ENCODE measurements at regions not wholly inside any gene's neighbourhood (a gene's known extent, or its start where the extent isn't known, plus 50 kb on each side); places are given as distances from the start of the nearest gene placed in this dataset.

GRCh38 chr7:41048771-41049170 is 654.1 kb downstream of the INHBA start:
- Histone ChIP-seq H3K9me3 (ENCODE audit: control insufficient read depth, low read length) (no peaks in the 10 kb centered on the region), H3K27ac (ENCODE audit: low read depth, low read length) (no peak overlapping the region), H3K9ac (ENCODE audit: extremely low read depth, low read length, poor library complexity, severe bottlenecking) (no peak overlapping the region), H3K27me3 (ENCODE audit: control insufficient read depth, insufficient read depth, low read length, poor library complexity, severe bottlenecking) (peaks cover 5% of the 10 kb centered on the region), H3K4me1 (ENCODE audit: control insufficient read depth, insufficient read depth, low read length) (no peaks in the 10 kb centered on the region), H3K4me3 (ENCODE audit: low read length) (no peak overlapping the region), H3K36me3 (ENCODE audit: control insufficient read depth, insufficient read depth, low read length) (no peaks in the 10 kb centered on the region)
- WGBS, 2 experiments (ENCODE audit: insufficient coverage in 1 of 2, insufficient read length in 1 of 2) = 92 to 100% methylated on average over 2 of the region's 2 CpGs
- Mint-ChIP-seq H3K9me3 (no peaks in the 10 kb centered on the region), H3K27me3 (ENCODE audit: insufficient read depth) (peaks cover 12% of the 10 kb centered on the region), H3K4me1 (no peaks in the 10 kb centered on the region), H3K36me3 (ENCODE audit: low read depth) (no peaks in the 10 kb centered on the region), H3K4me3 (no peak overlapping the region), H3K27ac (no peak overlapping the region)
- TF ChIP-seq CTCF (conservative IDR thresholded peaks at IDR 0.05) = no peak
- DNase-seq = no peak

- Mint-ChIP-seq H3K9me3 (peaks cover 7% of the 10 kb centered on the region), H3K4me3 (no peak overlapping the region), H3K27ac (no peak overlapping the region), H3K36me3 (ENCODE audit: low read depth) (no peaks in the 10 kb centered on the region), H3K4me1 (no peaks in the 10 kb centered on the region), H3K27me3 (ENCODE audit: insufficient read depth) (peaks cover 11% of the 10 kb centered on the region)
- TF ChIP-seq CTCF (conservative IDR thresholded peaks at IDR 0.05) = no peak
- no peak overlapping the region for H3K4me3 ChIP-seq (ENCODE audit: low read length)
- H3K9ac ChIP-seq (ENCODE audit: extremely low read depth, low read length, poor library complexity, severe bottlenecking) = no peak overlapping the region
- H3K4me1 ChIP-seq (ENCODE audit: control insufficient read depth, insufficient read depth, low read length) = no peaks in the 10 kb centered on the region
- no peak for DNase-seq
- peaks cover 5% of the 10 kb centered on the region for H3K27me3 ChIP-seq (ENCODE audit: control insufficient read depth, insufficient read depth, low read length, poor library complexity, severe bottlenecking)
- no peak overlapping the region for H3K27ac ChIP-seq (ENCODE audit: low read depth, low read length)
- 93 to 97% methylated on average over 7 to 9 of the region's 9 CpGs for WGBS, 2 experiments (ENCODE audit: insufficient coverage in 1 of 2, insufficient read length in 1 of 2)
- no peaks in the 10 kb centered on the region for H3K36me3 ChIP-seq (ENCODE audit: control insufficient read depth, insufficient read depth, low read length)
- H3K9me3 ChIP-seq (ENCODE audit: control insufficient read depth, low read length) = peaks cover 6% of the 10 kb centered on the region
Observed at GRCh38 chr7:41047789-41048191, 655.1 kb downstream of the INHBA start.

- DNase-seq = no peak
- TF ChIP-seq CTCF (conservative IDR thresholded peaks at IDR 0.05) = no peak
- Histone ChIP-seq H3K36me3 (ENCODE audit: control insufficient read depth, insufficient read depth, low read length) (no peaks in the 10 kb centered on the region), H3K4me1 (ENCODE audit: control insufficient read depth, insufficient read depth, low read length) (no peaks in the 10 kb centered on the region), H3K9me3 (ENCODE audit: control insufficient read depth, low read length) (peaks cover 6% of the 10 kb centered on the region), H3K9ac (ENCODE audit: extremely low read depth, low read length, poor library complexity, severe bottlenecking) (no peak overlapping the region), H3K27me3 (ENCODE audit: control insufficient read depth, insufficient read depth, low read length, poor library complexity, severe bottlenecking) (peaks cover 5% of the 10 kb centered on the region), H3K4me3 (ENCODE audit: low read length) (no peak overlapping the region), H3K27ac (ENCODE audit: low read depth, low read length) (no peak overlapping the region)
- Mint-ChIP-seq H3K9me3 (peaks cover 7% of the 10 kb centered on the region), H3K27me3 (ENCODE audit: insufficient read depth) (peaks cover 11% of the 10 kb centered on the region), H3K4me1 (no peaks in the 10 kb centered on the region), H3K36me3 (ENCODE audit: low read depth) (no peaks in the 10 kb centered on the region), H3K27ac (no peak overlapping the region), H3K4me3 (no peak overlapping the region)
- WGBS, 2 experiments (ENCODE audit: insufficient coverage in 1 of 2, insufficient read length in 1 of 2) = 86 to 100% methylated on average over 1 to 5 of the region's 5 CpGs
Observed at GRCh38 chr7:41047211-41047610, 655.7 kb downstream of the INHBA start.
